ENCODE measurements at regions not wholly inside any gene's neighbourhood (a gene's known extent, or its start where the extent isn't known, plus 50 kb on each side); places are given as distances from the start of the nearest gene placed in this dataset.

DNA sequence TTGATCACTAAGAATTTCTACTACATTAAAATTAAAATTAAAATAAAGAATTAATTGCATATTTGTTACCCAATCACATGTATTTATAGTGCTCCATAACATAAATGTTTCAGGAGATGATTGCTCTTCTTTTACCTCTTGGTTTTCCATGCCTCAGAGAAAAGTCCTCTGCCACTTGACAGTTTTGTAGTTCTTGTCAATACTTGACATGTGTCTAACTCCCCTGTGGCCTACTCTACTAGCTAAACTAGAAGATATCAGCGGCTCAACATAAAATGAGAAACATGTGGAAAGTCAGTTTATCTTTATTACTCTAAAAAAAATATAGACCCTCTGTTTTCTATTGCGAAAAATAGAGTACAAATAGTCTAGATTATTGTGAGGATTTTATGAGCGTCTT is 650.6 kb upstream of the NUDT12 start:
- Histone ChIP-seq H3K27ac (no peak overlapping the region), H3K9me3 (ENCODE audit: low read depth) (no peaks in the 10 kb centered on the region)

DNA sequence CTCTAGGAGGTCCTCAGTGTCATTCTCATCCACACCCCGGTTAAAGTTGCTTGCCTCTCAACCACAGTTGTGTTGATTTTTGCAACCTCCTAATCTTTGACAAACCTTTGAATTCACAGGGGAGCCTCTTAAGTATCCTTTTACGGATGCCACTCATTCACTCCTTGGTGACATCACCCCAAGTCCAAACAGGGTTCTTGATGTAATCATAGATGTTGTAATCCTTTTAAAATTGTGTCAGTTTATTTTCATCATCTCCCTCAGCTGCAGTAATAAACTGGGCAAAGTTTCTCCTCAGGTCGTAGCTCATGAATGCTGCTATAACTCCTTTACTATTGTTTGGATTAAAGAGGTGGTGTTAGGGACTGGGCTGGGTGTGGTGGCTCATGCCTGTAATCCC is 637.2 kb upstream of the NUDT12 start:
- Histone ChIP-seq H3K9me3 (ENCODE audit: low read depth) (no peaks in the 10 kb centered on the region), H3K4me1 (ENCODE audit: low read depth) (no peaks in the 10 kb centered on the region), H3K36me3 (no peaks in the 10 kb centered on the region), H3K27ac (no peak overlapping the region), H3K4me3 (no peak overlapping the region), H3K27me3 (no peaks in the 10 kb centered on the region)
- TF ChIP-seq, protein P1, sequence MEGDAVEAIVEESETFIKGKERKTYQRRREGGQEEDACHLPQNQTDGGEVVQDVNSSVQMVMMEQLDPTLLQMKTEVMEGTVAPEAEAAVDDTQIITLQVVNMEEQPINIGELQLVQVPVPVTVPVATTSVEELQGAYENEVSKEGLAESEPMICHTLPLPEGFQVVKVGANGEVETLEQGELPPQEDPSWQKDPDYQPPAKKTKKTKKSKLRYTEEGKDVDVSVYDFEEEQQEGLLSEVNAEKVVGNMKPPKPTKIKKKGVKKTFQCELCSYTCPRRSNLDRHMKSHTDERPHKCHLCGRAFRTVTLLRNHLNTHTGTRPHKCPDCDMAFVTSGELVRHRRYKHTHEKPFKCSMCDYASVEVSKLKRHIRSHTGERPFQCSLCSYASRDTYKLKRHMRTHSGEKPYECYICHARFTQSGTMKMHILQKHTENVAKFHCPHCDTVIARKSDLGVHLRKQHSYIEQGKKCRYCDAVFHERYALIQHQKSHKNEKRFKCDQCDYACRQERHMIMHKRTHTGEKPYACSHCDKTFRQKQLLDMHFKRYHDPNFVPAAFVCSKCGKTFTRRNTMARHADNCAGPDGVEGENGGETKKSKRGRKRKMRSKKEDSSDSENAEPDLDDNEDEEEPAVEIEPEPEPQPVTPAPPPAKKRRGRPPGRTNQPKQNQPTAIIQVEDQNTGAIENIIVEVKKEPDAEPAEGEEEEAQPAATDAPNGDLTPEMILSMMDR (IDR thresholded peaks at IDR 0.05; ENCODE audit: low read depth, low read length): no peak
- DNase-seq (ENCODE audit: low read depth in 1 of 2, low spot score in 1 of 2): no peak

More for the DNA sequence above, 650.6 kb upstream of the NUDT12 start:
- Histone ChIP-seq H3K4me3 (no peak overlapping the region), H3K4me1 (ENCODE audit: low read depth) (no peaks in the 10 kb centered on the region), H3K36me3 (no peaks in the 10 kb centered on the region), H3K27me3 (no peaks in the 10 kb centered on the region)
- TF ChIP-seq, protein P1 (IDR thresholded peaks at IDR 0.05; ENCODE audit: low read depth, low read length): no peak
- DNase-seq (ENCODE audit: low read depth in 1 of 2, low spot score in 1 of 2): no peak

DNA sequence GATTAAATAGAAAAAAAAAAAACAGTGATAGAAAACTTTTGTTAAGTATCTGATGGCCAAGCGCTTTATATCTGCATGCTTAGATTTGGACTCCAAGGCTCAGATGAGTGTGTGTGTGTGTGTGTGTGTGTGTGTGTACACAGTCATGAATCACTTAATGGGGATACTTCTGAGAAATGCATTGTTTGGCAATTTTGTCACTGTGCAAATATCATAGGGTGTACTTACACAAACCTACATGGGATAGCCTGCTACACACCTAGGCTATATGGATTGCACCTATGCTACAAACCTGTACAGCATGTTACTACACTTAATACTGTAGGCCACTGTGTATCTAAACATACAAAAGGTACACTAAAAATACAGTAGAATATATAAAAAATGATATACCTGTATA is 635.6 kb upstream of the NUDT12 start:
- no peaks in the 10 kb centered on the region for H3K9me3 ChIP-seq (ENCODE audit: low read depth)
- no peaks in the 10 kb centered on the region for H3K27me3 ChIP-seq
- no peak for DNase-seq (ENCODE audit: low read depth in 1 of 2, low spot score in 1 of 2)
- no peaks in the 10 kb centered on the region for H3K4me1 ChIP-seq (ENCODE audit: low read depth)
- no peak overlapping the region for H3K4me3 ChIP-seq
- TF ChIP-seq, protein P1 (IDR thresholded peaks at IDR 0.05; ENCODE audit: low read depth, low read length): no peak
- no peak overlapping the region for H3K27ac ChIP-seq
- H3K36me3 ChIP-seq: no peaks in the 10 kb centered on the region

DNA sequence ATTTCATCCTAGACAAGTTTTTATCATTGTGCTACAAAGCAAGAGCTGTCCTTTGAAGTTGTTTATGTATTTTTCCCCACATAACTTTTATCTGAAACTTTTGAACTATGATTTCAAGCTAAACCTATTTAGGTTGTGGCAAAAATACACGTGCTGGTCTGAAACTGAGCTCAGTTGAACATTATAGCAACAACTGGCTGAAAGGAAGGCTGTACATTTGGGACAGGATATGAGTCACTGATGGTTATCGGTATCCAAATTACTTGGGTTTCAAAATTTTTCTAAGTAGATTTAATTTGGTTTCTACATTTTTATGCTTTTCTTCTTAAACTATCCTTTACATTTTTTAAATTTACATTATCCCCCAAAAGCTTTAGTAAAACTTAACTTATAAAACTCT is 627.3 kb upstream of the NUDT12 start:
- Histone ChIP-seq H3K4me3 (no peak overlapping the region), H3K27me3 (no peaks in the 10 kb centered on the region), H3K36me3 (no peaks in the 10 kb centered on the region), H3K27ac (no peak overlapping the region), H3K4me1 (ENCODE audit: low read depth) (no peaks in the 10 kb centered on the region), H3K9me3 (ENCODE audit: low read depth) (no peaks in the 10 kb centered on the region)
- DNase-seq (ENCODE audit: low read depth in 1 of 2, low spot score in 1 of 2): peak in 1 of 2 donors; percentile 70
- TF ChIP-seq, protein P1 (IDR thresholded peaks at IDR 0.05; ENCODE audit: low read depth, low read length): no peak

DNA sequence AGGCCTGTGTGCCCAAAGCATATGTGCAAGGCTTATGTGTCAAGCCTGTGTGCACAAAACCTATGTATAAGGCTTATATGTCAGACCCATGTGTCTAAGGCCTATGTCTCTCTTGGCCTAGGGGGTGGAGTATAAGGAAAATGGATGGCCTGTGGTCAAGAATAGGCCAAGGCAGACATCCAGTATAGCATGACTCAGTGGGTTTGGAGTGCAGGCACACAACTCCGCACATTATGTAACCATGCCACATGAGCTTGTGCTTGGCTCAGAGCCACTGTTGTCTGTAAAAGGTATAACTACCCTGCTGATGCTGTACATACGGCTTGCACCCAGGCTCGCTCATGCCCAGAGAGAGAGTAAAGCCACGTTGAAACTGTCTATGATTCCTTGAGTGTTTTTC is 626.4 kb upstream of the NUDT12 start:
- no peak overlapping the region for H3K27ac ChIP-seq
- H3K4me1 ChIP-seq (ENCODE audit: low read depth): no peaks in the 10 kb centered on the region
- H3K36me3 ChIP-seq: no peaks in the 10 kb centered on the region
- no peaks in the 10 kb centered on the region for H3K27me3 ChIP-seq
- H3K9me3 ChIP-seq (ENCODE audit: low read depth): no peaks in the 10 kb centered on the region
- TF ChIP-seq, protein P1 (IDR thresholded peaks at IDR 0.05; ENCODE audit: low read depth, low read length): no peak
- H3K4me3 ChIP-seq: no peak overlapping the region
- peak in 1 of 2 donors; percentile 87 for DNase-seq (ENCODE audit: low read depth in 1 of 2, low spot score in 1 of 2)

DNA sequence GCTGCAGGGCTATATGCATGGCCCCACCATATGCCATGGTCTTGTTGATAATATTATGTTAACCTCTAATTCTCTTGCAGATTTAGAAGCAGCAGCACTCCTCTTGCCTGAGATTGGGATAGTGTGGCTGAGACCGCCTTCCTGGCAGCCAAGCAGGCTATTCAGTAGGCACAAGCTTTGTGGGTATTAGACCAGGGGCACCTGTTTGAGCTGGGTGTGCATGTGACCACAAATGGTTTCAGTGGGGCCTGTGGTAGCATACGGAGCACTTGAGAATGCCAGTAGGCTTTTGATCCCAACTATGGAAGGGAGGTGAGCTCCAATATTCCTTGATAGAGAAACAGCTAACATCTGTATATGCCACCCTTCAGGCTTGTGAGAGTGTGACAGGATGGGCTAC is 625.1 kb upstream of the NUDT12 start:
- Histone ChIP-seq H3K9me3 (ENCODE audit: low read depth) (no peaks in the 10 kb centered on the region), H3K4me1 (ENCODE audit: low read depth) (no peaks in the 10 kb centered on the region), H3K36me3 (no peaks in the 10 kb centered on the region), H3K27me3 (no peaks in the 10 kb centered on the region), H3K27ac (no peak overlapping the region), H3K4me3 (no peak overlapping the region)
- no peak for DNase-seq (ENCODE audit: low read depth in 1 of 2, low spot score in 1 of 2)
- TF ChIP-seq, protein P1 (IDR thresholded peaks at IDR 0.05; ENCODE audit: low read depth, low read length): no peak
